Lung (tissue), 11 donors: ENCODE measurements at regions not wholly inside any gene's neighbourhood (a gene's known extent, or its start where the extent isn't known, plus 50 kb on each side); places are given as distances from the start of the nearest gene placed in this dataset.
"Not testable (repeated sequence)": the region's sequence is repeated elsewhere in the genome, so short reads cannot be mapped to it uniquely, and the experiment has no call there.

Experiments
- ATAC-seq: fragments of 200-7000 bp; cut with Tn5 transposase; one replicate; pipeline ENCODE4 v1.9.1; 2020; ENCODE audit warnings: moderate number of reproducible peaks; ENCODE audit not compliant: insufficient read depth, low FRiP score
- DNase-seq, 3 donors: peaks; one replicate each; pipeline ENCODE4 v3.0.0-alpha.2; 2013 to 2017
- H3K27ac ChIP-seq, 2 donors: one replicate each; pipeline ENCODE4 v1.5.1; 2013; ENCODE audit warnings: mild to moderate bottlenecking in 2 of 2, moderate library complexity in 2 of 2, control low read depth in 1 of 2, inconsistent platforms in 1 of 2, low read depth in 1 of 2, low read length in 1 of 2
- H3K27me3 ChIP-seq, 3 donors: one replicate each; pipeline ENCODE4 v1.5.1; 2013; ENCODE audit warnings: low read length in 2 of 3; ENCODE audit not compliant: control insufficient read depth in 3 of 3, insufficient read depth in 3 of 3
- H3K36me3 ChIP-seq, 4 donors: one replicate each; pipeline ENCODE4 v1.5.1; 2013; ENCODE audit warnings: low read length in 4 of 4, mild to moderate bottlenecking in 1 of 4, moderate library complexity in 1 of 4; ENCODE audit not compliant: control insufficient read depth in 4 of 4, insufficient read depth in 4 of 4
- H3K4me1 ChIP-seq, 5 donors: one replicate each; pipeline ENCODE4 v1.5.1; 2013; ENCODE audit warnings: low read length in 5 of 5, mild to moderate bottlenecking in 2 of 5, moderate library complexity in 1 of 5; ENCODE audit not compliant: control insufficient read depth in 5 of 5, insufficient read depth in 5 of 5
- H3K4me3 ChIP-seq: one replicate; pipeline ENCODE4 v1.5.1; 2013; ENCODE audit warnings: mild to moderate bottlenecking, control low read depth, moderate library complexity
- H3K9ac ChIP-seq, 2 donors: one replicate each; pipeline ENCODE4 v1.5.1; 2013; ENCODE audit warnings: low read length in 2 of 2, control low read depth in 1 of 2; ENCODE audit not compliant: insufficient read depth in 1 of 2
- H3K9me3 ChIP-seq, 4 donors: one replicate each; pipeline ENCODE4 v1.5.1; 2013; ENCODE audit warnings: low read length in 3 of 4, mild to moderate bottlenecking in 1 of 4, moderate library complexity in 1 of 4; ENCODE audit not compliant: control insufficient read depth in 4 of 4, insufficient read depth in 3 of 4
- WGBS, 2 donors: extraction: QIAGEN DNeasy Blood & Tissue Kit; methylation state at CpG; one replicate each; pipeline ENCODE4 v1.1.7; 2013; 5-methylcytosine and 5-hydroxymethylcytosine counted together
- TF ChIP-seq, protein P1 (sequence below): IDR thresholded peaks from 2 replicates; pipeline ENCODE4 v1.5.1; 2012; ENCODE audit warnings: mild to moderate bottlenecking; ENCODE audit errors: control extremely low read depth, extremely low read depth
- donor health status: control.
- donor health status: control.
- donor health status: Bipolar disorder and iron deficiency.
- donor health status: healthy.
- donor health status: DM: yes; HTN: yes; CAD: no.

- Histone ChIP-seq H3K27ac (no peak overlapping the region), H3K4me1 (no peaks in the 10 kb centered on the region), H3K9ac (no peak overlapping the region), H3K9me3 (no peaks in the 10 kb centered on the region), H3K27me3 (no peaks in the 10 kb centered on the region), H3K4me3 (no peak overlapping the region), H3K36me3 (no peaks in the 10 kb centered on the region)
- TF ChIP-seq, protein P1, sequence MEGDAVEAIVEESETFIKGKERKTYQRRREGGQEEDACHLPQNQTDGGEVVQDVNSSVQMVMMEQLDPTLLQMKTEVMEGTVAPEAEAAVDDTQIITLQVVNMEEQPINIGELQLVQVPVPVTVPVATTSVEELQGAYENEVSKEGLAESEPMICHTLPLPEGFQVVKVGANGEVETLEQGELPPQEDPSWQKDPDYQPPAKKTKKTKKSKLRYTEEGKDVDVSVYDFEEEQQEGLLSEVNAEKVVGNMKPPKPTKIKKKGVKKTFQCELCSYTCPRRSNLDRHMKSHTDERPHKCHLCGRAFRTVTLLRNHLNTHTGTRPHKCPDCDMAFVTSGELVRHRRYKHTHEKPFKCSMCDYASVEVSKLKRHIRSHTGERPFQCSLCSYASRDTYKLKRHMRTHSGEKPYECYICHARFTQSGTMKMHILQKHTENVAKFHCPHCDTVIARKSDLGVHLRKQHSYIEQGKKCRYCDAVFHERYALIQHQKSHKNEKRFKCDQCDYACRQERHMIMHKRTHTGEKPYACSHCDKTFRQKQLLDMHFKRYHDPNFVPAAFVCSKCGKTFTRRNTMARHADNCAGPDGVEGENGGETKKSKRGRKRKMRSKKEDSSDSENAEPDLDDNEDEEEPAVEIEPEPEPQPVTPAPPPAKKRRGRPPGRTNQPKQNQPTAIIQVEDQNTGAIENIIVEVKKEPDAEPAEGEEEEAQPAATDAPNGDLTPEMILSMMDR = no peak
- no peak for DNase-seq
- 65 to 82% methylated on average over 2 of the region's 2 CpGs for WGBS, 2 donors
- no peak for ATAC-seq
Measured at GRCh38 chr16:13333336-13333735, 431.9 kb downstream of the SHISA9 start.

DNA sequence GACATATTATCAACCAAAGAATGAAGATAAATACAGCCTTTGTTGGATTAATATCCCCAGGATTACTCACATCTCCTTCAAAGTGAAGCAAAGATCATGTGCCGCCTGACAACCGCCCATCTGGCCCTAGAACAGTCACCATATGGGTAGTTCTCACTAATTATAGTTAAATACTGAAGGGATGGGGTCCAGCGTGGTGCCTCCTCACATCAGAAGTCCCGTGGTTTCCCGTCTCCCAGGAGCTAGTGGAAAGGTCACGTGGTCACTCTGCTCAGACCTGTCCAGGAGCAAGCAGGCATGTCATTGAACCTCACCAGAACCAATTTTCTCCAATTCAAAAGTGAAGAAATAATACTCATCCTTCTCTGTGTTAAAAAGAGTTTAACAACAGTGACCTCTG is 434.5 kb downstream of the SHISA9 start:
- 81 to 87% methylated on average over 6 of the region's 6 CpGs for WGBS, 2 donors
- H3K27ac ChIP-seq = no peak overlapping the region

GRCh38 chr16:13336335-13336734 is 434.9 kb downstream of the SHISA9 start:
- 55 to 57% methylated on average over 1 of the region's 1 CpG for WGBS, 2 donors
- no peak for DNase-seq
- H3K36me3 ChIP-seq = no peaks in the 10 kb centered on the region
- no peak overlapping the region for H3K4me3 ChIP-seq
- no peak for ATAC-seq
- no peaks in the 10 kb centered on the region for H3K4me1 ChIP-seq
- no peaks in the 10 kb centered on the region for H3K27me3 ChIP-seq
- no peak overlapping the region for H3K27ac ChIP-seq
- H3K9me3 ChIP-seq = peaks cover 0 to 2% (median 0%) of the 10 kb centered on the region in 4 donors
- TF ChIP-seq, protein P1 = no peak
- H3K9ac ChIP-seq = no peak overlapping the region

More for the DNA sequence above, 434.5 kb downstream of the SHISA9 start:
- DNase-seq = no peak
- Histone ChIP-seq H3K4me1 (no peaks in the 10 kb centered on the region), H3K36me3 (no peaks in the 10 kb centered on the region), H3K27me3 (no peaks in the 10 kb centered on the region), H3K9ac (no peak overlapping the region), H3K4me3 (no peak overlapping the region), H3K9me3 (peaks cover 0 to 2% (median 0%) of the 10 kb centered on the region in 4 donors)
- TF ChIP-seq, protein P1 = no peak
- no peak for ATAC-seq

- H3K27me3 ChIP-seq, H3K4me3 ChIP-seq, DNase-seq, H3K9me3 ChIP-seq, H3K4me1 ChIP-seq, H3K36me3 ChIP-seq, ATAC-seq, H3K9ac ChIP-seq, H3K27ac ChIP-seq: not testable (repeated sequence)
- WGBS, 2 donors = 70 to 74% methylated on average over 6 of the region's 6 CpGs
Measured at GRCh38 chr16:13336907-13337881, 435.8 kb downstream of the SHISA9 start.
